DND-41 (cell line): ENCODE measurements at regions not wholly inside any gene's neighbourhood (a gene's known extent, or its start where the extent isn't known, plus 50 kb on each side); places are given as distances from the start of the nearest gene placed in this dataset.

Experiments used
- EZH2 ChIP-seq: IDR thresholded peaks from 3 replicates; pipeline ENCODE4 v1.6.1; 2012; ENCODE audit warnings: borderline replicate concordance, low read depth, mild to moderate bottlenecking, moderate library complexity, low read length, inconsistent platforms; ENCODE audit not compliant: severe bottlenecking
- TF ChIP-seq, protein P1 (sequence below): IDR thresholded peaks from 2 replicates; pipeline ENCODE4 v1.5.1; 2012; ENCODE audit warnings: borderline replicate concordance, low read length, moderate library complexity, mild to moderate bottlenecking; ENCODE audit not compliant: poor library complexity, severe bottlenecking; ENCODE audit errors: extremely low read depth

DNA sequence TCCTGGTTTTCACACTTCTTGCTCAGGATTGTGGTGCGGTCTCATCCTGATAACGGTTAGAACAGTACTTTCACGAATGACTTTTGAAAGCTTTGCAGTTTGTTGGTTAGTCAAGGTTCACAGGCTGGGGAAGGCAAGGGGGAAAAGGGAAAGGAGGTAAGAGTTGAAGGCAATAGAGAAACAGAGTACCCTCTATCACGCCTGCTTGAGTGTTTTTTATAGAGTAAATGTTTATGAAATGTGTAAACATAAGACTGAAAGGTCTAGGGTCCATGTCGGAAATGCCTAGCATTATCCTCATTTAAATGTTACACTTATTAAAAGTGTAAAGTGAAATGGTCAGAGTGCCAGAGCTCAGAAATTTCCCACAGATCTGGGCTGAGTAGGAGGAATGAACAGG lies 167.4 kb downstream of the URB2 start:
- TF ChIP-seq, protein P1, sequence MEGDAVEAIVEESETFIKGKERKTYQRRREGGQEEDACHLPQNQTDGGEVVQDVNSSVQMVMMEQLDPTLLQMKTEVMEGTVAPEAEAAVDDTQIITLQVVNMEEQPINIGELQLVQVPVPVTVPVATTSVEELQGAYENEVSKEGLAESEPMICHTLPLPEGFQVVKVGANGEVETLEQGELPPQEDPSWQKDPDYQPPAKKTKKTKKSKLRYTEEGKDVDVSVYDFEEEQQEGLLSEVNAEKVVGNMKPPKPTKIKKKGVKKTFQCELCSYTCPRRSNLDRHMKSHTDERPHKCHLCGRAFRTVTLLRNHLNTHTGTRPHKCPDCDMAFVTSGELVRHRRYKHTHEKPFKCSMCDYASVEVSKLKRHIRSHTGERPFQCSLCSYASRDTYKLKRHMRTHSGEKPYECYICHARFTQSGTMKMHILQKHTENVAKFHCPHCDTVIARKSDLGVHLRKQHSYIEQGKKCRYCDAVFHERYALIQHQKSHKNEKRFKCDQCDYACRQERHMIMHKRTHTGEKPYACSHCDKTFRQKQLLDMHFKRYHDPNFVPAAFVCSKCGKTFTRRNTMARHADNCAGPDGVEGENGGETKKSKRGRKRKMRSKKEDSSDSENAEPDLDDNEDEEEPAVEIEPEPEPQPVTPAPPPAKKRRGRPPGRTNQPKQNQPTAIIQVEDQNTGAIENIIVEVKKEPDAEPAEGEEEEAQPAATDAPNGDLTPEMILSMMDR, result no peak
- TF ChIP-seq EZH2, result no peak
